ENCODE measurements at regions not wholly inside any gene's neighbourhood (a gene's known extent, or its start where the extent isn't known, plus 50 kb on each side); places are given as distances from the start of the nearest gene placed in this dataset.

DNA sequence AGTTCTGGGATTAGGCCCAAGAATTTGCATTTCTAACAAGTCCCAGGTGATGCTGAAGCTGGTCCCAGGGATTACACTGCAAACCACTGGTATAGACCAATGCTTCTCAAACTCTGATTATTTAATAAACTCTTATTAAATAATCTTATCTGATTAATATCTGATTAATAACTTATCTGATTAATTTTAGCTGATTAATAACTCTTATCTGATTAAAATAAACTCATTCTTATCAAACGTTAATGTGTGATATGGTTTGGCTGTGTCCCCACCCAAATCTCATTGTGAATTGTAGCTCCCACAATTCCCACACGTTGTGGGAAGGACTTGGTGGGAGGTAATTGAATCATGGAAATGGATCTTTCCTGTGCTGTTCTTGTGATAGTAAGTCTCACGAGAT is 78.6 kb upstream of the TANC2 start:
- no peak for TF ChIP-seq SUZ12 (IDR thresholded peaks at IDR 0.05)
- TF ChIP-seq FOXM1 (IDR thresholded peaks at IDR 0.05; ENCODE audit: borderline replicate concordance), result no peak
- no peak for TF ChIP-seq FOXA1 (IDR thresholded peaks at IDR 0.05)
- no peak for TF ChIP-seq TARDBP (IDR thresholded peaks at IDR 0.05)
- no peak for TF ChIP-seq NFRKB (IDR thresholded peaks at IDR 0.05)
- TF ChIP-seq L3MBTL2 (conservative IDR thresholded peaks at IDR 0.05), result no peak
- no peak for TF ChIP-seq CTBP1 (IDR thresholded peaks at IDR 0.05; ENCODE audit: borderline replicate concordance)
- no peak for TF ChIP-seq HDGF (IDR thresholded peaks at IDR 0.05; ENCODE audit: borderline replicate concordance)
- TF ChIP-seq, protein P1, sequence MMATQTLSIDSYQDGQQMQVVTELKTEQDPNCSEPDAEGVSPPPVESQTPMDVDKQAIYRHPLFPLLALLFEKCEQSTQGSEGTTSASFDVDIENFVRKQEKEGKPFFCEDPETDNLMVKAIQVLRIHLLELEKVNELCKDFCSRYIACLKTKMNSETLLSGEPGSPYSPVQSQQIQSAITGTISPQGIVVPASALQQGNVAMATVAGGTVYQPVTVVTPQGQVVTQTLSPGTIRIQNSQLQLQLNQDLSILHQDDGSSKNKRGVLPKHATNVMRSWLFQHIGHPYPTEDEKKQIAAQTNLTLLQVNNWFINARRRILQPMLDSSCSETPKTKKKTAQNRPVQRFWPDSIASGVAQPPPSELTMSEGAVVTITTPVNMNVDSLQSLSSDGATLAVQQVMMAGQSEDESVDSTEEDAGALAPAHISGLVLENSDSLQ (IDR thresholded peaks at IDR 0.05), result no peak
- no peak for TF ChIP-seq ZNF384 (IDR thresholded peaks at IDR 0.05)
- TF ChIP-seq BHLHE40 (IDR thresholded peaks at IDR 0.05; ENCODE audit: borderline replicate concordance), result no peak
- TF ChIP-seq ELF4 (IDR thresholded peaks at IDR 0.05), result no peak
